ENCODE measurements at regions not wholly inside any gene's neighbourhood (a gene's known extent, or its start where the extent isn't known, plus 50 kb on each side); places are given as distances from the start of the nearest gene placed in this dataset.

- TF ChIP-seq POLR2A (IDR thresholded peaks at IDR 0.05) = no peak
- TF ChIP-seq CTCF (IDR thresholded peaks at IDR 0.05) = no peak
Observed at GRCh38 chr1:245041058-245041698, 113.6 kb upstream of the KIF26B start.
